PC-9 (cell line): ENCODE measurements at regions not wholly inside any gene's neighbourhood (a gene's known extent, or its start where the extent isn't known, plus 50 kb on each side); places are given as distances from the start of the nearest gene placed in this dataset.

ENCODE experiments used
- EZH2 ChIP-seq: fragments of 200-600 bp; sonication (generic); IDR thresholded peaks from 2 replicates; pipeline ENCODE4 v1.8.0; 2017; ENCODE audit warnings: antibody characterized with exemption, low read depth
- TF ChIP-seq, protein P1 (sequence below): fragments of 200-600 bp; sonication (generic); conservative IDR thresholded peaks from 2 replicates; pipeline ENCODE4 v1.6.1; 2017; ENCODE audit warnings: mixed run types, antibody characterized with exemption, mild to moderate bottlenecking, moderate library complexity

DNA sequence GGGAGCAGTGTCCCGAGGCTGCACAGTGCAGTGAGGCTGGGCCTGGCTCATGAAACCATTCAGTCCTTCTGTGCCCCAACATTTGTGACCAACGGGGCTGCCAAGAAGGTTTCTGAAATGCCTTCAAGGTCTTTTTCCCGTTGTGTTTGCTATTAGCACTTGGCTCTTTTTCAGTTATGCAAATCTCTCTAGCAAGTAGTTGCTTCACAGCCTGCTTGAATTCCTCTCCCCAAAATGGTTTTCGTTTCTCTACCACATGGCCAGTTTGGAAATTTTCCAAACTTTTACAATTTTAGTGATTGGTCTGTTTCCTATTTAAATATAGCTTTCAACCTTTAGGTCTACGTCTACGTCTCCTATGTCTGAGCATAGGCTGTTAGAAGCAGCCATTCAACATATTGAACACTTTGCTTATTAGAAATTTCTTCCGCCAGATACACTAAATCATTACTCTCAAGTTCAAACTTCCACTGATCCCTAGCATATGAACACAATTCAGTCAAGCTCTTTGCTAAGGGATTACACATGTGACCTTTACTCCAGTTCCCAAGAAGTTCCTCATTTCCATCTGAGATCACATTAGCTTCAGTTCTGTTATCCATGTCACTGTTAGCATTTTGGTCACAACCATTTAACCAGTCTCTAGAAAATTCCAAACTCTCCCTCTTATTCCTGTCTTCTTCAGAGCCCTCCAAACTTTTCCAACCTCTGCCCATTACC, 901.8 kb downstream of the GLUD2 start:
- TF ChIP-seq EZH2 = no peak
- TF ChIP-seq, protein P1, sequence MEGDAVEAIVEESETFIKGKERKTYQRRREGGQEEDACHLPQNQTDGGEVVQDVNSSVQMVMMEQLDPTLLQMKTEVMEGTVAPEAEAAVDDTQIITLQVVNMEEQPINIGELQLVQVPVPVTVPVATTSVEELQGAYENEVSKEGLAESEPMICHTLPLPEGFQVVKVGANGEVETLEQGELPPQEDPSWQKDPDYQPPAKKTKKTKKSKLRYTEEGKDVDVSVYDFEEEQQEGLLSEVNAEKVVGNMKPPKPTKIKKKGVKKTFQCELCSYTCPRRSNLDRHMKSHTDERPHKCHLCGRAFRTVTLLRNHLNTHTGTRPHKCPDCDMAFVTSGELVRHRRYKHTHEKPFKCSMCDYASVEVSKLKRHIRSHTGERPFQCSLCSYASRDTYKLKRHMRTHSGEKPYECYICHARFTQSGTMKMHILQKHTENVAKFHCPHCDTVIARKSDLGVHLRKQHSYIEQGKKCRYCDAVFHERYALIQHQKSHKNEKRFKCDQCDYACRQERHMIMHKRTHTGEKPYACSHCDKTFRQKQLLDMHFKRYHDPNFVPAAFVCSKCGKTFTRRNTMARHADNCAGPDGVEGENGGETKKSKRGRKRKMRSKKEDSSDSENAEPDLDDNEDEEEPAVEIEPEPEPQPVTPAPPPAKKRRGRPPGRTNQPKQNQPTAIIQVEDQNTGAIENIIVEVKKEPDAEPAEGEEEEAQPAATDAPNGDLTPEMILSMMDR = no peak
